ENCODE measurements at regions not wholly inside any gene's neighbourhood (a gene's known extent, or its start where the extent isn't known, plus 50 kb on each side); places are given as distances from the start of the nearest gene placed in this dataset.

DNA sequence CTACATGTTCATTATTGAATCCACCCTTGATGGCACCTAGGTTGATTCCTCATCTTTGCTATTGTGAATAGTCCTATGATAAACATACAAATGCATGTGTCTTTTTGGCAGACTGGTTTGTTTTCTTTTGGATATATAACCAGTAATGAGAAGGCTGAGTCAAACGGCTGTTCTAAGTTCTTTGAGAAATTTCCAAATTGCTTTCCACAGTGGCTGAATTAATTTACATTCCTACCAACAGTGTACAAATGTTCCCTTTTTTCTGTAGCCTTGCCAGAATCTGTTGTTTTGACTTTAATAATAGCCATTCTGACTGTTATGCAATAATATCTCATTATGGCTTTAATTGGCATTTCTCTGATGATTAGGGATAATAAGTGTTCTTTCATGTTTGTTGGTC is 184.9 kb downstream of the CASP12 start:
- TF ChIP-seq, protein P1, sequence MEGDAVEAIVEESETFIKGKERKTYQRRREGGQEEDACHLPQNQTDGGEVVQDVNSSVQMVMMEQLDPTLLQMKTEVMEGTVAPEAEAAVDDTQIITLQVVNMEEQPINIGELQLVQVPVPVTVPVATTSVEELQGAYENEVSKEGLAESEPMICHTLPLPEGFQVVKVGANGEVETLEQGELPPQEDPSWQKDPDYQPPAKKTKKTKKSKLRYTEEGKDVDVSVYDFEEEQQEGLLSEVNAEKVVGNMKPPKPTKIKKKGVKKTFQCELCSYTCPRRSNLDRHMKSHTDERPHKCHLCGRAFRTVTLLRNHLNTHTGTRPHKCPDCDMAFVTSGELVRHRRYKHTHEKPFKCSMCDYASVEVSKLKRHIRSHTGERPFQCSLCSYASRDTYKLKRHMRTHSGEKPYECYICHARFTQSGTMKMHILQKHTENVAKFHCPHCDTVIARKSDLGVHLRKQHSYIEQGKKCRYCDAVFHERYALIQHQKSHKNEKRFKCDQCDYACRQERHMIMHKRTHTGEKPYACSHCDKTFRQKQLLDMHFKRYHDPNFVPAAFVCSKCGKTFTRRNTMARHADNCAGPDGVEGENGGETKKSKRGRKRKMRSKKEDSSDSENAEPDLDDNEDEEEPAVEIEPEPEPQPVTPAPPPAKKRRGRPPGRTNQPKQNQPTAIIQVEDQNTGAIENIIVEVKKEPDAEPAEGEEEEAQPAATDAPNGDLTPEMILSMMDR (IDR thresholded peaks at IDR 0.05; ENCODE audit: insufficient read depth, low read depth, low read length): no peak
- no peak for TF ChIP-seq EZH2 (IDR thresholded peaks at IDR 0.05; ENCODE audit: insufficient read depth, low read length)
- H3K4me2 ChIP-seq (ENCODE audit: low read length): no peak overlapping the region
- peak; percentile 63 for DNase-seq (ENCODE audit: low read depth)
- Mint-ChIP-seq H3K9me3 (ENCODE audit: unreplicated experiment) (no peaks in the 10 kb centered on the region), H3K27ac (ENCODE audit: unreplicated experiment) (no peak overlapping the region), H3K4me3 (ENCODE audit: unreplicated experiment) (no peak overlapping the region), H3K27me3 (ENCODE audit: low read depth, unreplicated experiment) (no peaks in the 10 kb centered on the region), H3K4me1 (ENCODE audit: low read depth, unreplicated experiment) (no peaks in the 10 kb centered on the region), H3K36me3 (ENCODE audit: low read depth, unreplicated experiment) (no peaks in the 10 kb centered on the region)
- no peaks in the 10 kb centered on the region for H4K20me1 ChIP-seq (ENCODE audit: insufficient read depth, low read length)
- H3K27ac ChIP-seq (ENCODE audit: low read depth, low read length): no peak overlapping the region
- H3K36me3 ChIP-seq (ENCODE audit: insufficient read depth, low read length): no peaks in the 10 kb centered on the region
- no peak overlapping the region for H3K9ac ChIP-seq (ENCODE audit: low read length)
- no peaks in the 10 kb centered on the region for H3K4me1 ChIP-seq (ENCODE audit: insufficient read depth, low read length)
- H2AFZ ChIP-seq (ENCODE audit: low read depth, low read length): no peak overlapping the region
- H3K9me3 ChIP-seq (ENCODE audit: insufficient read depth, low read depth, low read length): no peaks in the 10 kb centered on the region
- H3K79me2 ChIP-seq (ENCODE audit: insufficient read depth, low read length): no peaks in the 10 kb centered on the region
- no peak for FAIRE-seq
- H3K27me3 ChIP-seq (ENCODE audit: insufficient read depth, low read length): no peaks in the 10 kb centered on the region
- H3K4me3 ChIP-seq (ENCODE audit: insufficient read depth, low read depth, low read length): no peak overlapping the region

DNA sequence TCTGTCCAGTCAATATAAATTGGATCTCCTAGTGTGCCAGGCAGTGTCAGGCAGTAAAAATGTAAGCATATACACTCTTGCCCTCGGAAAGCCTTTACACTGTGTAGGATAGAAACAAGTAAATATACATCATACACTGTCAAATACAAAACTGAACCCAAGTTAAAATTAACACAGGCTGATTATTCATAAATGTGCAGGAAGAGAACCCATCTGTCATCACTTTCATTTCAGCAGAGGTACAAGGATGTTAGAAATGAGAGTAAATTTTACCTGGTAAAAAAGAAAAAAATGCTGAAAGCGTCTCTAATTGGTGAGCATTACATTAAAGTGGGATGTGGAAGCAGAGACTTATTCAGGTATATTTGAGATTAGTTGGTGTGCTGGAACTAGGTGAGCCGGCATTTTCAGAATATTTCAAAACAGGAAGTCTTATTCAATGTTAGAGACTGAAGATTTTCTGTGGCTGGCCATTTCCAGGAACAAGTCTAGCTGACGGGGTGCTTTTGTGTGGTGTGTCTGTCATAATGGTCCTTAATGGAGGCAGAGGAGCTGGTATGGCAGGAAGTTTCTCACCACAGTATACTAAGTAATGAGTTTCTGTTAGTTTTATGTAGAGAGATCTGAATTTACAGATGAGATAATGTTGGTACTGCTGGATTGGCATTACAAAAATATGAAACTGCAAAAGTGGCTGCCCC is 192.6 kb downstream of the CASP12 start:
- Histone ChIP-seq H3K9me3 (ENCODE audit: insufficient read depth, low read depth, low read length) (no peaks in the 10 kb centered on the region), H3K79me2 (ENCODE audit: insufficient read depth, low read length) (no peaks in the 10 kb centered on the region), H3K9ac (ENCODE audit: low read length) (no peak overlapping the region), H3K4me3 (ENCODE audit: insufficient read depth, low read depth, low read length) (no peak overlapping the region), H3K36me3 (ENCODE audit: insufficient read depth, low read length) (no peaks in the 10 kb centered on the region), H4K20me1 (ENCODE audit: insufficient read depth, low read length) (no peaks in the 10 kb centered on the region), H3K27me3 (ENCODE audit: insufficient read depth, low read length) (no peaks in the 10 kb centered on the region), H3K4me2 (ENCODE audit: low read length) (peak overlapping the region; percentile 35), H3K4me1 (ENCODE audit: insufficient read depth, low read length) (peaks cover 5% of the 10 kb centered on the region), H3K27ac (ENCODE audit: low read depth, low read length) (no peak overlapping the region), H2AFZ (ENCODE audit: low read depth, low read length) (peak overlapping the region; percentile 21)
- no peaks in the 10 kb centered on the region for H3K36me3 Mint-ChIP-seq (ENCODE audit: low read depth, unreplicated experiment)
- no peak for FAIRE-seq
- peaks cover 13% of the 10 kb centered on the region for H3K4me1 Mint-ChIP-seq (ENCODE audit: low read depth, unreplicated experiment)
- H3K27ac Mint-ChIP-seq (ENCODE audit: unreplicated experiment): peak overlapping the region; percentile 86
- H3K4me3 Mint-ChIP-seq (ENCODE audit: unreplicated experiment): no peak overlapping the region
- no peaks in the 10 kb centered on the region for H3K27me3 Mint-ChIP-seq (ENCODE audit: low read depth, unreplicated experiment)
- peak; percentile 38 for DNase-seq (ENCODE audit: low read depth)
- TF ChIP-seq, protein P1 (IDR thresholded peaks at IDR 0.05; ENCODE audit: insufficient read depth, low read depth, low read length): no peak
- TF ChIP-seq EZH2 (IDR thresholded peaks at IDR 0.05; ENCODE audit: insufficient read depth, low read length): no peak
- H3K9me3 Mint-ChIP-seq (ENCODE audit: unreplicated experiment): no peaks in the 10 kb centered on the region

DNA sequence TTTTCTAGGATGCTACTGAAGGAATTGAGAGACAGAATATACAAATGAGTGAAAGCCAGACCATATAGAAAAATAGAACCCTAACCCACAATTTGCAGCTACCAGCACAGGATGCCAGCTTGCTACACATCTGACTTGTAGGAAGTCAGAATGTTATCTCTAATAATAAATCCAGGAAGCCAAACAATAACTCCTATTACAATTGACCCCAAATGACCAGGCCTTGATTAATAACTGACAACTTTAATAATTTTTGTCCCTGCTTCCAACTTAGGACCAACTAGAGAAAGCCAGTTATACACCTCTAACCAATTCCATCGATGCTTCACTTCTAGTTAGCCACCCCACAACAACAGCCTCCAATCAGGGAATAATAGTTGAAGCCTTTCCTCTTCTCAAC is 193.4 kb downstream of the CASP12 start:
- DNase-seq (ENCODE audit: low read depth) (no peak), FAIRE-seq (no peak)
- no peak for TF ChIP-seq EZH2 (IDR thresholded peaks at IDR 0.05; ENCODE audit: insufficient read depth, low read length)
- TF ChIP-seq, protein P1 (IDR thresholded peaks at IDR 0.05; ENCODE audit: insufficient read depth, low read depth, low read length): no peak
- H3K9me3 Mint-ChIP-seq (ENCODE audit: unreplicated experiment): no peaks in the 10 kb centered on the region
- no peak overlapping the region for H3K9ac ChIP-seq (ENCODE audit: low read length)
- no peaks in the 10 kb centered on the region for H4K20me1 ChIP-seq (ENCODE audit: insufficient read depth, low read length)
- H3K4me1 ChIP-seq (ENCODE audit: insufficient read depth, low read length): peaks cover 9% of the 10 kb centered on the region
- no peak overlapping the region for H3K27ac Mint-ChIP-seq (ENCODE audit: unreplicated experiment)
- no peaks in the 10 kb centered on the region for H3K79me2 ChIP-seq (ENCODE audit: insufficient read depth, low read length)
- no peak overlapping the region for H3K4me3 Mint-ChIP-seq (ENCODE audit: unreplicated experiment)
- no peaks in the 10 kb centered on the region for H3K27me3 ChIP-seq (ENCODE audit: insufficient read depth, low read length)
- H3K4me1 Mint-ChIP-seq (ENCODE audit: low read depth, unreplicated experiment): peaks cover 16% of the 10 kb centered on the region
- no peaks in the 10 kb centered on the region for H3K36me3 Mint-ChIP-seq (ENCODE audit: low read depth, unreplicated experiment)
- no peak overlapping the region for H3K4me2 ChIP-seq (ENCODE audit: low read length)
- no peak overlapping the region for H2AFZ ChIP-seq (ENCODE audit: low read depth, low read length)
- no peak overlapping the region for H3K27ac ChIP-seq (ENCODE audit: low read depth, low read length)
- no peaks in the 10 kb centered on the region for H3K27me3 Mint-ChIP-seq (ENCODE audit: low read depth, unreplicated experiment)
- no peaks in the 10 kb centered on the region for H3K9me3 ChIP-seq (ENCODE audit: insufficient read depth, low read depth, low read length)
- H3K36me3 ChIP-seq (ENCODE audit: insufficient read depth, low read length): no peaks in the 10 kb centered on the region
- no peak overlapping the region for H3K4me3 ChIP-seq (ENCODE audit: insufficient read depth, low read depth, low read length)
